GM19023 (cell line): ENCODE measurements at regions not wholly inside any gene's neighbourhood (a gene's known extent, or its start where the extent isn't known, plus 50 kb on each side); places are given as distances from the start of the nearest gene placed in this dataset.

Experiments
- ATAC-seq: cut with Tn5 transposase; IDR thresholded peaks from one replicate; pipeline ENCODE4 v1.9.1; 2021; ENCODE audit warnings: mild to moderate bottlenecking, moderate library complexity; ENCODE audit not compliant: unreplicated experiment

GRCh38 chr3:176469694-176470205 is 727.5 kb downstream of the TBL1XR1 start:
- no peak for ATAC-seq

DNA sequence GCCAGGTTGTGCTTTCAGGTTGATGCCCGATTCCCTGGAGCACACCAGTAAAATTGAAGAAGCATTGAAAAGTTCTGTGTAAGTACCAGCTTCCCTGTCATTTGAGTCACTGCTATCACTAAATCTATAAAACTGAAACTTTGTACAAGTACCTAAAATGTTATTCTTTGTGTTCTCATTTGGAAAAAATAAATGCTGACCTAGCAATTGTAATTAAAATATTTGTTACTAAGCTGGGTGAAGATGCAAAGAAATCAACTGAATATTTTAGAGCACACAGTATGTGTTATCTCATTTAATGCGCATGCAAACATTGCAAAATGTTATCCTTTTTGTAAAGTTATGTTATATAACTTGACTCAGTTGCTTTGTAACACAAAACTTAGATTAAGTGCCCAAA is 733.7 kb downstream of the TBL1XR1 start:
- ATAC-seq = no peak

DNA sequence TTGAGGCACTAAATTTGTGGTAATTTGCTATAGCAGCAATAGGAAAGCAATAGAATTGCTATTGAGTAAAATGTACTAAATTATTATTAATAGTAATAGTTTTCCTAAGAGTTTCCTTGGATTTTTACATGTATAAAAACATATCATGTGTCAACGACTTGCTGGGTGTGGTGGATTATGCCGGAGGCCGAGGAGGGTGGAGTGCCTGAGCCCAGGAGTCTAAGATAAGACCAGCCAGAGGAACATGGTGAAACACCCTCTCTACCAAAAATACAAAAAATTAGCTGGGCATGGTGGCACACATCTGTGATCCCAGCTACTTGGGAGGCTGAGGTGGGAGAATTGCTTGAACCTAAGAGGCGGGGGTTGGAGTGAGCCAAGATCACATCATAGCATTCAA is 749.9 kb downstream of the TBL1XR1 start:
- no peak for ATAC-seq

DNA sequence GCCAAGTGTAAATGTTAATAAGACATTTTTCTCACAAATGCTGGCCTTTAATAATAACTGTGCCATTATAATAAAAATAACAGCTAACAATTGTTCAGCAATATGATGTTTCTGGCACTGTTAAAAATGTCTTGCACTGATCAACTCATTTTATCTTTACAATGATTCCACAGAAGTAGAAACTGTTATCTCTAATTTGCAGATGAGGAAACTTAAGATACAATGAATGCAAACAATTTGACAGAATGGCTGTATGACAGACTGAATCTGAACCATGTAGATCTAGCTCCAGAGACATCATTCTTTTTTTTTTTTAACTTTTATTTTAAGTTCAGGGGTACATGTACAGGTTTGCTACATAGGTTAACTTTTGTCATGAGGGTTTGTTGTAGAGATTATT is 755.0 kb downstream of the TBL1XR1 start:
- ATAC-seq = no peak

- ATAC-seq = no peak
These were observed 757.6 kb downstream of the TBL1XR1 start for GRCh38 chr3:176439729-176440128.

DNA sequence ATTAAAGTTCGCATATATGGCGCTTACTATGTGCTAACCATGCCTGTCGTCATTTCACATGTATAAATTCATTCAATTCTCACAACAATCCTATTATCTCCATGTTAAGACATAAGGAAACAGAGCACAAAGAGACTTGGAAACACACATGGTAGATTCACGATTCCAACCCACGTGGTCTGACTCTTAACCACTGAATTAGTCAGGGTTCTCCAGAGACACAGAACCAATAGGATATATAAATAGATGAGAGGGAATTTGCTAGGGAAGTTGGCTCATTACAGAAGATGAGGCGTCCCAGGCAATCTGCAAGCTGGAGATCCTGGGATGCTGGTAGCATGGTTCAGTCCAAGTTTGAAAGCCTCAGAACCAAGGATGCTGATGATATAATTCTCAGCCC is 765.3 kb downstream of the TBL1XR1 start:
- ATAC-seq = no peak

DNA sequence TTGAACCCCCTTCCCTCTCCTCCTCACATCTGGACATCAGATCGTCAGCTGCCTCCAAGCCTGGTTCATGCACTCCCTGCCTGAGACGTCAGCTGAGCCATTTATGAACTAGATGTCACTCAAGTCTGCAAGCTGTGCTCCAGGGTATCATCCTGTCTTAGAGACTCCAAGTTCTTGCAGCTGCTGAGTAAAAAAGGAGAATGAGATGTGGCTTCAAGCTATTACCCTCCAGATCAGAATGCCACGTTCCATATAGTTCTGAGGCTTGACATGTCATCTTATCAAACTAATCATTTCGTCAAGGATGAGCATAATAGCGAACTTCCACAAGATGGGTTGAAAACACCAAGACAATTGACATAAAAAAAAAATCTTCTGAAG is 766.3 kb downstream of the TBL1XR1 start:
- ATAC-seq = no peak

GRCh38 chr3:176430244-176431037 is 766.8 kb downstream of the TBL1XR1 start:
- no peak for ATAC-seq

DNA sequence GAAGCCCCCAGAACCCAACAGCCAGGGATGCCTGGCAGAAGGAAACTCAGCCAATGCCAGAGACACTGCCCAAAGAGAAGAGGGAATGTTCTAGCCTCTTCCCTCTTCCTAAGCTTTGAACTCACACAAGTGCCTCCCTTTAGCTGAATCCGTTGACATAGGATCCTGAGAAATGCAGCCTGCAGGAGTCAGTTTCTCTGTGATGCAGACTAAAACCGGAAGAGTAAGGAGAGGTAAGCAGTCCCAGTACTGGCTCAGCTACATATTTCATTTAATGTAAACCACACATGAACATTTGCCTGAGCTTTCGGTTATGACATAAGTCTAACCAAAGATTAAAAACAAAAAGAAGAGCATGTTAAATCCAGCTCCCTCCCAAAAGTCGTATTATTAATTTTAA is 768.7 kb downstream of the TBL1XR1 start:
- ATAC-seq = no peak

DNA sequence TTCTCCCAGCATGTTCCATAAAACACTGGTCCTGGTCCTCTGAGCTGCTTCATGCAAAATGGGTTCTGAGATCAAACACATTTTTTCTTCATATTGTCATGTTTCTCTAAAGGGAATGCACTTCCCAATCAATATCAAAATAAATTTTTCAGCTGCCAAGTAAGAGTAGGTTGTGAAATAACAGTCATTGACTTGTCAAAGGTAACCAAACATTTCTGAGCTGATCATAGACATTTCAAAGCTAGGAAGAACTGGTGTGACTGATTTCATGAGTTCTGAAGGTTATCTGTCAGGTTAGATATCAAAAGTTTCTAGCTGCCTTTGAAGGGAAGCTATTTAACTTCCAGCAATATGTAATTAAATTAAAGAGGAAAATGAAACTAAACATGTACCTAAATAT is 770.9 kb downstream of the TBL1XR1 start:
- ATAC-seq = no peak

DNA sequence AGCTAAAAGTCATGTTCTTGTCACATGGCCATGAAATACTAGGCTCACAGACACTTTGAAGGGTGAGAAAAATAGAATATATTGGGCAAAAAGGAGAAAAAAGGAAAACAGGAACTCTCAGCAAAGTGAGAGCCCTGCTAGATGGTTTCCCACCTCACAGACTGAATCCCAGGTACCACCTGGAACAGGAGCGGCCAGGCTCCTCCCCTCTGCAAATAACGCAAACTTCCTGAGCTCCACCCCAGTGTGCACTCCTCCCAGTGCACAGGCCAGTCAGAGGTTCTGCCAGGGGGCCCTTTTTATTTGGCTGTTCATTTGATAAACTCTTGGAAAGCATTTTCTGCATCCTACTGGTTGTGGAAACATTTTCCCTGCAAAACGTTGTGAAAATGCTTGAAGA is 780.4 kb downstream of the TBL1XR1 start:
- ATAC-seq = no peak

DNA sequence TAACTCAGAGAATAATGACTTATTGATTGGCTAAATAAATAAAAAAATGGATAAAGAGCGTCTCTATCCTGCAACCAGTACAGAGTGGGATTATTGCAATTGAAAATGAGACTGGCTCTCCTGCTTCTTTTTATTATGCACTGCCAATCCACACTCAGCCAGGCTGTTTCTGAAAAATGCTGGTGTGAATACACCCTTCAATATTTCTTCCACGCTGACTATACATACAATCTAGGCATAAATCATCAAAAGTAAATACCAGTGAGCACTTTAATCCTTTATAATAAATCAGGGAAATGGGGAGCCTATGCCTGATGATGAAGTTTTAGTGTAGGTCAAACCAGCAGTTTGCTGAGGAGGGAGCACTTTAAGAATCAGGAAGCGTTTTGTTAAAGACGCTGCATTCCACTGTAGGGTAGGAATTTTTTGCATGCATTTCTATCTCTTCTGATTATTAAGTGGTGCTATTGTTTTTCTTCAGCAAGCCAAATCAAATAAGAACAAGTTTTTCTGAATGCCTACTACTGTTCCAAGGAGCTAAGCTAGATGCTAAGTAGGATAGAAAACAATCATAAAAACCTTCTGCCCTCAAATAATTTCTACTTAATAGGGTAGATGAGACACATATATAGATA is 781.5 kb downstream of the TBL1XR1 start:
- ATAC-seq = no peak

GRCh38 chr3:176412771-176413170 is 784.5 kb downstream of the TBL1XR1 start:
- ATAC-seq = no peak

- ATAC-seq = no peak
These were observed 793.8 kb downstream of the TBL1XR1 start for GRCh38 chr3:176403531-176403930.

DNA sequence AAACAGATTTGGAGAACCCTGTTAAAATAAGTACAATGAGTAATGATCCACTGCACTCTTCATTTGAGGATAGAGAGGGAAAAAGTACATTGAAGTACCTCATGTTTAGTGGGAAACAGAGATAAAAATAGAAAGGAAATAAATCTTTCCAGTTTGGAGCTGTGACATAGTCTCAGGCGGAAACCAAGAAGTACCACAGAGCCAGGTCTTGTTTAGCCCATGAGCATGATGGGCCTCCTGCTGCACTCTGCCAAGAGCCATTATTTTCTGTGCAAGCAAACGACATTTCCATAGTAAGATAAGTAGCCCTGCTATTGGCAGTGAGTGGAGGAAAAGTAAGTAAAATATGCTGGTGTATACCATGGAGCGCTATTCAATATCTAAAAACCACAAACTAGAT is 796.1 kb downstream of the TBL1XR1 start:
- ATAC-seq = no peak

- no peak for ATAC-seq
These were observed 798.1 kb downstream of the TBL1XR1 start for GRCh38 chr3:176399193-176399592.

DNA sequence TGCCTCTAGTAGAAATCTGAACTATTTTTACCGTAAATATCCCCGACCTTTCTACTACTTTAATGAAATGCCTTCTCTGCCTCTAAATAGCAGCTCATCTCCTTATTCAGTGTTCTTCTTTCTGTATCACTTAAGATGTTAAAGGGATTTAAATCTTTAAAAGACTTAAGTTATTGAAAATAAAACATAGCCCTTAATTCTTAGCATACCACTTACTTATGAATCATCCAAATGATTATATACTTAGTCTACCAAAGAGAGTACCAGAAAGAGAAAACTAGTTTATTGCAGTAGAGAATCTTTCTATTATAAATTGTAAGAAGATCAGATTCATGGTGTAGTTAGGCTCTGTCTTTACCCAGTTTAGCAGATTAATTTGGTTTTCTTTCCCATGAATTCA is 802.0 kb downstream of the TBL1XR1 start:
- no peak for ATAC-seq

- ATAC-seq = no peak
These were observed 818.5 kb downstream of the TBL1XR1 start for GRCh38 chr3:176378789-176379188.

DNA sequence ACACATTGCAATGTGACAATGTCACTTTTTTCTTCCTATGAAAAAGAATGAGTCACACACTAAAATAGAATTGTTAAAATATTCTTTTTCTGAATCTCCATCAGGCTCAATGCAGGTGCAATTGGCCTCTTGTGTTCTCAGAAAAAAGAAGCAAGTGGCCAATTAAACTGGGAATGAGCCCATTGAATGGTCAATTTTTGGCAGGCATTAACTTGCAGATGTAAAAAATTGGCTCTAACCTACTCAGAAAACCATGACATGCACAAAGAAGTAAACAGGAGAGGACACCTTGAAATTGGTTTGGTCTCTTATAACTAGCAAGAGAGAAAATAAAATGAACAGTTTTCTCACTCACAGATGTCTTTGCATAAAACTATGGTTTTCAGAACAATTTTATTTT is 820.8 kb downstream of the TBL1XR1 start:
- no peak for ATAC-seq

GRCh38 chr3:176375519-176375918 is 821.8 kb downstream of the TBL1XR1 start:
- ATAC-seq = no peak

- ATAC-seq = no peak
These were observed 835.0 kb downstream of the TBL1XR1 start for GRCh38 chr3:176362191-176362731.

DNA sequence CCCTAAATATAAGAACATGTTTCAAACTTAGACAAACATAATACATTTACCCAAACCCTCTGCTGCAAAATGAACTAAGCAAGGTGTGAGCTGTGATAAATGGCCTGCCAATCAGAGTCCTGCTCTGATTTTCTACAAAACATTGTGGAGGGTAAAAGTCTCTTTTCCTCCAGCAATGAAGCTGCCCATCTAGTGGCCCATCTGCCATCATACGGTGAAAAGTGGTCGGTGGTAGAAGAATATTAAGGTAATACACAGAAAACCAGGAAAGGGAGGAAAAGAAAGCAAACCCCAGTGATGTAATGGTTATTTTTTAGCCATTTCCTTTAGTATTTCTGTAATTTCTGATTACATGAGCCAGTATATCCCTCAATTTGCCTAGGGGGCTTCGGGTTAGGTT is 838.1 kb downstream of the TBL1XR1 start:
- no peak for ATAC-seq
